Sigmoid colon (tissue), 3 donors: ENCODE measurements at regions not wholly inside any gene's neighbourhood (a gene's known extent, or its start where the extent isn't known, plus 50 kb on each side); places are given as distances from the start of the nearest gene placed in this dataset.

Experiments used
- POLR2A ChIP-seq, 2 donors: fragments of 450-650 bp; IDR thresholded peaks; one replicate each; pipeline ENCODE4 v1.6.1; 2016; ENCODE audit warnings: antibody characterized with exemption in 2 of 2, mild to moderate bottlenecking in 2 of 2, moderate library complexity in 2 of 2
- TF ChIP-seq, protein P1 (sequence below), 4 experiments: fragments of 450-650 bp in 3 of 4; fragments of 200-600 bp in 1 of 4; IDR thresholded peaks; one replicate each; pipeline ENCODE4 v1.5.1; 2016 to 2019; ENCODE audit warnings: antibody characterized with exemption in 4 of 4, mild to moderate bottlenecking in 3 of 4, moderate library complexity in 2 of 4

DNA sequence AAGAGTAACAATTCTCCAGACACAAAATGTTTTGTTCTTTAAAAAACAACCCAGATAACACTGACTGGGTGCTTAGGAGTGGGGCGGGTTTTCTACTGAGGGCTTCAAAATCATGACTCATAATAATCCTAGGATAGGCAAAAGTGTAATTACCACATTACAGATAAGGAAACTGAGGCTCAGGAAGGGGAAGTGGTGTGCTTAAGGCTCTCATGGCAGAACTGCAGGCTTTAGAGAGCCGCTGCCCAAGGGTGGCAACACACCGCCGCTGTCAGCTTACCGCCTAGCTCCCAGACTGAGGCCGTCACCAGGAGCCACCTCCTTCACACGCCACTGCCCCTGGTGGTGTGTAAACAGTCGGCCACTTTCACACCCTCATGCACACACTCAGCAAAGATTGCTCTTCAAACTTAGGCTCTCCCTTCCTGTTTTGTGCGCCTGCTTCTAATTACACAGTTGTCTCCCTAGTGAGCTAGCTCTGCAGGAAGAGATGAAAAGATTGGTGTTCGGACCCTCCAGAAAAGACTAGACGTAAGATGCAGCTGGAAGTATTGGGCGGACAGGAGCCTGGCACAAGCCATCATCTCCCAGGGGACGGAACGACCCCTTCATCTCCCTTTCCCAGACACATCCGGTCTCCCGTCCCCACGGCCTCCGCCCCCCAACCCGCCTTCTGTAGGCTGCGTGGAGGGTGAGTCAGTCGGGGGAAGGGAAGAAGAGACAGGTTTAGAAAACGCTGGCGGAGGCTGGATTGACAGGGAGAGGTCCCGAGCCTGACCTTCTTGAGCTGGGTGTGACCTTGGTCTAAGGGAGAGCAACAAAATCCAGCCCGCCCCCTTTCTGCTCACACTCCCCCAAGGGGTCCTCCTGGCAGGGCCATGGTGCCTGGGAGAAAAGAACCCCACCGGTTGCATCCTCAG is 162.7 kb downstream of the SYK start:
- TF ChIP-seq, protein P1, sequence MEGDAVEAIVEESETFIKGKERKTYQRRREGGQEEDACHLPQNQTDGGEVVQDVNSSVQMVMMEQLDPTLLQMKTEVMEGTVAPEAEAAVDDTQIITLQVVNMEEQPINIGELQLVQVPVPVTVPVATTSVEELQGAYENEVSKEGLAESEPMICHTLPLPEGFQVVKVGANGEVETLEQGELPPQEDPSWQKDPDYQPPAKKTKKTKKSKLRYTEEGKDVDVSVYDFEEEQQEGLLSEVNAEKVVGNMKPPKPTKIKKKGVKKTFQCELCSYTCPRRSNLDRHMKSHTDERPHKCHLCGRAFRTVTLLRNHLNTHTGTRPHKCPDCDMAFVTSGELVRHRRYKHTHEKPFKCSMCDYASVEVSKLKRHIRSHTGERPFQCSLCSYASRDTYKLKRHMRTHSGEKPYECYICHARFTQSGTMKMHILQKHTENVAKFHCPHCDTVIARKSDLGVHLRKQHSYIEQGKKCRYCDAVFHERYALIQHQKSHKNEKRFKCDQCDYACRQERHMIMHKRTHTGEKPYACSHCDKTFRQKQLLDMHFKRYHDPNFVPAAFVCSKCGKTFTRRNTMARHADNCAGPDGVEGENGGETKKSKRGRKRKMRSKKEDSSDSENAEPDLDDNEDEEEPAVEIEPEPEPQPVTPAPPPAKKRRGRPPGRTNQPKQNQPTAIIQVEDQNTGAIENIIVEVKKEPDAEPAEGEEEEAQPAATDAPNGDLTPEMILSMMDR (IDR thresholded peaks at IDR 0.05) = peak in 1 of 4 experiments; percentile 11
- no peak for TF ChIP-seq POLR2A (IDR thresholded peaks at IDR 0.05)
